ENCODE measurements at regions not wholly inside any gene's neighbourhood (a gene's known extent, or its start where the extent isn't known, plus 50 kb on each side); places are given as distances from the start of the nearest gene placed in this dataset.

DNA sequence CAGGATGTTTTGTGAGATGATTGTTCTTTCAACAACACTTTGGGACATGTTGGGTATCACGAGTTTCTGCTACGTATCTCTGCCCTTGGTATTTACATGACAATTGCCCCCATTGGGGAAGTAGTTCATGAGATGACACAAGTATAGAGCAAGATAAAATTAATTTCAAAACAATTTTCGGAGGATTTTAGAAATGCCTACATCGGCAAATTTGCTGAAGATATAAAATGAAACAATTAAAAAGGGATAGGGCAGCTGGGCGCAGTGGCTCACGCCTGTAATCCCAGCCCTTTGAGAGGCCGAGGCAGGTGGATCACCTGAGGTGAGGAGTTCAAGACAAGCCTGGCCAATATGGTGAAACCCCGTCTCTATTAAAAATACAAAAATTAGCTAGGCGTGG, 371.7 kb downstream of the INHBA start:
- no peaks in the 10 kb centered on the region for H3K27me3 Mint-ChIP-seq
- no peak for DNase-seq
- H3K4me1 Mint-ChIP-seq (ENCODE audit: low read depth): no peaks in the 10 kb centered on the region
- H3K9me3 Mint-ChIP-seq: peaks cover 8% of the 10 kb centered on the region
- POLR2A ChIA-PET: no interaction called here
- no peak overlapping the region for H3K4me3 Mint-ChIP-seq
- H3K36me3 Mint-ChIP-seq: no peaks in the 10 kb centered on the region
- CTCF ChIA-PET: no interaction called here
- intact Hi-C loops (cut with micrococcal nuclease): no loop called here
- H3K27ac Mint-ChIP-seq: no peak overlapping the region

DNA sequence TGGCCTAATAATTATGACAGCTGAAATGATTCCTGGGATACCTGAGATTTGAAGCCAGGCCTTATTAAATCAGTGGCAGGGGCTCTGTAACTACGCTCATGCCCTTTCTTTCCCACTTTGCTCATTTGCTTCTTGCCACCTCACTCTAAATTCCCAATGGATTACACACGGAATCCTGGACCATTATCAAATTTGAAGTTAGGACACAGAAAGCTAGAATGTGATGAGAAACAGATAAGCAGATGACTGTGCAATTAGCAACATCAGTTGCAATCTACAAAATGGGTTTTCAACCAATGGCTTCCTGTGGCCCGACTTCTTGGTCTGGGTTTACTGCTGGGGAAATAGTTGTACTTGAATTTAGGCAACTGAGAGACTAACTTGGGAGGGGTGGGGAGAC, 374.3 kb downstream of the INHBA start:
- intact Hi-C loops (cut with micrococcal nuclease): no loop called here
- DNase-seq: no peak
- Mint-ChIP-seq H3K36me3 (no peaks in the 10 kb centered on the region), H3K27me3 (no peaks in the 10 kb centered on the region), H3K9me3 (peaks cover 8% of the 10 kb centered on the region), H3K4me1 (ENCODE audit: low read depth) (no peaks in the 10 kb centered on the region), H3K4me3 (no peak overlapping the region), H3K27ac (no peak overlapping the region)
- ChIA-PET POLR2A (no interaction called here), CTCF (no interaction called here)

DNA sequence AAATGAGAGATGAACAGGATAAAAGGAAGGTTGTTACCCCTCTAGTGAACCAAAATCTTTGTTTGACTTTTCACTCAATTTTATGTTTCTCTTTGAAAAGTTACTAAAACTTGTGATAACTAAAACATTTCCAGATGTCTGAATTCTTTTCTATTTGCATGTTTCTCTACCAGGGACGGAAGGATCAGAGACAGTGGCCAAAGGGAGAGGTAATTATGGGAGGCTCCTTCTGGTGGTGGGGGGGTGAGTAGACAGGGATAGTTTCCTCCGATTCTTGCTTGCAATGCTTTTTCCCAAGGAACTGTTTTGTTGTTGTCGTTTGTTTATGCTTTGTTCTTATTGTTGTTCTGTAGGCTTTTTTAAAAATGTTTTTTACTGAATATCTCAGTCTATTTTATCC, 374.8 kb downstream of the INHBA start:
- H3K4me3 Mint-ChIP-seq: no peak overlapping the region
- no peak overlapping the region for H3K27ac Mint-ChIP-seq
- intact Hi-C loops (cut with micrococcal nuclease): no loop called here
- ChIA-PET CTCF (no interaction called here), POLR2A (no interaction called here)
- H3K36me3 Mint-ChIP-seq: no peaks in the 10 kb centered on the region
- peaks cover 8% of the 10 kb centered on the region for H3K9me3 Mint-ChIP-seq
- H3K4me1 Mint-ChIP-seq (ENCODE audit: low read depth): no peaks in the 10 kb centered on the region
- no peaks in the 10 kb centered on the region for H3K27me3 Mint-ChIP-seq
- DNase-seq: no peak

DNA sequence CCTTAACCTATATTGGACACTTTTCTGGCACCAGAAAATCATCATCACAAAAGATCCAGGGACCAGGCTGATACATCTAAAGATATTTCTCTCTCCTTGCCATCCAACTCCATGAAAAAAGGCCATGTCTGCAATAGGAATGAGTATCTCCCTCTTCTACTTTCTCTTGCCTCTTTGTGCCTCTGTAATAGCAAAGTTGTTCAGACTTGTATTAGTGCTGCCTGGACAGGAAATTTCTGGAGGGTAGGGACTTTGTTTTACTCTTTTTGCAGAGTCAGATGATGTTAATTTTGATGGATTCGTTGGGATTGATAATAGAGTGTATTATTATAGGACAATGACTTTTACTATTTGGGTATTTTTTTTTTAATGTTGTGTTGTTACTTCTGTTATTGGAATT, 376.3 kb downstream of the INHBA start:
- Mint-ChIP-seq H3K9me3 (peaks cover 8% of the 10 kb centered on the region), H3K27me3 (no peaks in the 10 kb centered on the region), H3K36me3 (no peaks in the 10 kb centered on the region), H3K4me1 (ENCODE audit: low read depth) (no peaks in the 10 kb centered on the region), H3K27ac (no peak overlapping the region), H3K4me3 (no peak overlapping the region)
- no peak for DNase-seq
- intact Hi-C loops (cut with micrococcal nuclease): no loop called here
- CTCF ChIA-PET: no interaction called here
- POLR2A ChIA-PET: no interaction called here

DNA sequence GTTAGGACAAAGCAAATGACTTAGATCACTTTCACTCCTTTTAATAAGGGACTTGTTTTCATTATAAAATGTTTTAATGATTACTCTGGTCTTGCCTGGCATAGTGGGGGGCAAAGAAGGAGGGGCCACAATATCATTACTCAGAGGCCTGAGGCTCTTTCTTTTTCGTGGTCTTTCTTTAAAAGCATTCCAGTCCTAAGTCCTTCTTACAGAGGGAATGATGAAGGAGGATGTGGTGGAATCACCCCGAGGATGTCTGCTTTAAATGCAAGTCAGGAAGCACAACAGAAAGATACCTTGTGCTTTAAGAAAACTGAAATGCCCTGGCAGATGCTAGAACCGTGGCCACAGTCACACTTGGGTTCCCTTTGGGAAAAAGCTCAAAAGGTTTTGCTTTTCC, 379.1 kb downstream of the INHBA start:
- CTCF ChIA-PET: no interaction called here
- H3K4me3 Mint-ChIP-seq: no peak overlapping the region
- H3K27ac Mint-ChIP-seq: no peak overlapping the region
- intact Hi-C loops (cut with micrococcal nuclease): no loop called here
- H3K36me3 Mint-ChIP-seq: no peaks in the 10 kb centered on the region
- POLR2A ChIA-PET: no interaction called here
- peaks cover 5% of the 10 kb centered on the region for H3K9me3 Mint-ChIP-seq
- no peaks in the 10 kb centered on the region for H3K4me1 Mint-ChIP-seq (ENCODE audit: low read depth)
- DNase-seq: no peak
- H3K27me3 Mint-ChIP-seq: no peaks in the 10 kb centered on the region

DNA sequence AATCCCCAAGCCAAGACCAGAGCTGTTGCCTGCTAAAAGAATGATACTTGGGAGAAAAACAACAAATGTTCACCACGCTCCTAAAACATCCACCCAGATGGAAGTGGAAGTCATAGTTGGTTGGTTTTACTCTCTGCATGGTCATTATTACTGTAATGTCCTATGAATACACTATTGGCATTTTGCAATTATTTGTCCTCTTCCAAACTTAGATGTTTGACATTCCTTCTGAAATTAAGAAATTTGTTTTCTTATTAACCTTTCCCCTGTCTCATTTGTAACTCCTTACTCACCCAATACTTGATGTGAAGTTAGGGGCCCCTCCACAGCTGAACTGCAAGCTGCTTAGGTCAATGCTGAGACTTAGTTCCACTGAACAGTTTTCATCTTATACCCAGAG, 383.3 kb downstream of the INHBA start:
- Mint-ChIP-seq H3K4me3 (no peak overlapping the region), H3K27me3 (no peaks in the 10 kb centered on the region), H3K27ac (no peak overlapping the region), H3K4me1 (ENCODE audit: low read depth) (no peaks in the 10 kb centered on the region), H3K36me3 (no peaks in the 10 kb centered on the region), H3K9me3 (peaks cover 19% of the 10 kb centered on the region)
- CTCF ChIA-PET: no interaction called here
- POLR2A ChIA-PET: no interaction called here
- DNase-seq: no peak
- intact Hi-C loops (cut with micrococcal nuclease): no loop called here

DNA sequence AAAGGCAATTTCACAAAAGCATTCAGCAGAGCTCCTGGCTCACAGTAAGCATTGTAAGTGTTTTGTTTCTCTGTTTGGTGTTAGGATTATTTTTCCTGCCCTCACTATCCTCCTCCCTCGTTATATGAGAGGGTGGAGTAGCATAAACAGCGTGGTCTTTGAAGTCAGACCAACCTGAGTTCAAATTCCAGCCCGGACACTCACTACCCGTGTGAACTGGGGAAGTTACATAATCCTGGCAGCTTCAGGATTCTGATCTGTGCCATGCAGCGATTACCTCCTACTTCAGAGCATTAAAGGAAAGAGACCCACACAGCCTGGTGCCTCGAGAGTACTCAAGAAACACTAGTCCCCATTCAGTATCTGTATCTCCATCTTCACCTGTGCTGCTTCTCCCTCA, 386.5 kb downstream of the INHBA start:
- CTCF ChIA-PET: no interaction called here
- H3K36me3 Mint-ChIP-seq: no peaks in the 10 kb centered on the region
- no peaks in the 10 kb centered on the region for H3K4me1 Mint-ChIP-seq (ENCODE audit: low read depth)

DNA sequence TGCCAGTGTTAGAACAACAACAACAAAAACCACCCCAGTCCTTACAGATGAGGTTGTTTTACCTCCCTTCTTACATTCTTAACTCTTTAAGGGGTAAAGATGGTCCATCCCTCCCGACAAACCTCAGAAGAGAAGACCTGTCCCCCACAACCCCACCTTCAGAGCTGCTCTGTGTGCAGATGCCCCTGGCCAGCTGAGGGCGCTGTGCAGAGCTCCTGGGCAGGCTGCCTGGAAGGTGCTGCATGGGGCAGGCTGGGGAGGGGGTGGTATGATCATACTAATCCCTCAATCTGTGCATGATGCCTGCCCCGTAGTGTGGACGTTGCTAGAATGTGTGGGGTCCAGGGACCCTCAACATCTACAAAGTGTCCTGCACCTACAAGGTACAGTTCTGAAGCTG, 387.1 kb downstream of the INHBA start:
- no peak for DNase-seq
- H3K4me1 Mint-ChIP-seq (ENCODE audit: low read depth): no peaks in the 10 kb centered on the region
- no peaks in the 10 kb centered on the region for H3K36me3 Mint-ChIP-seq
- intact Hi-C loops (cut with micrococcal nuclease): no loop called here
- H3K27ac Mint-ChIP-seq: no peak overlapping the region
- peaks cover 22% of the 10 kb centered on the region for H3K9me3 Mint-ChIP-seq
- no peak overlapping the region for H3K4me3 Mint-ChIP-seq
- no peaks in the 10 kb centered on the region for H3K27me3 Mint-ChIP-seq
- ChIA-PET POLR2A (no interaction called here), CTCF (no interaction called here)

More for the DNA sequence above, 386.5 kb downstream of the INHBA start:
- Mint-ChIP-seq H3K4me3 (no peak overlapping the region), H3K9me3 (peaks cover 21% of the 10 kb centered on the region), H3K27ac (no peak overlapping the region), H3K27me3 (no peaks in the 10 kb centered on the region)
- no peak for DNase-seq
- intact Hi-C loops (cut with micrococcal nuclease): no loop called here
- POLR2A ChIA-PET: no interaction called here

DNA sequence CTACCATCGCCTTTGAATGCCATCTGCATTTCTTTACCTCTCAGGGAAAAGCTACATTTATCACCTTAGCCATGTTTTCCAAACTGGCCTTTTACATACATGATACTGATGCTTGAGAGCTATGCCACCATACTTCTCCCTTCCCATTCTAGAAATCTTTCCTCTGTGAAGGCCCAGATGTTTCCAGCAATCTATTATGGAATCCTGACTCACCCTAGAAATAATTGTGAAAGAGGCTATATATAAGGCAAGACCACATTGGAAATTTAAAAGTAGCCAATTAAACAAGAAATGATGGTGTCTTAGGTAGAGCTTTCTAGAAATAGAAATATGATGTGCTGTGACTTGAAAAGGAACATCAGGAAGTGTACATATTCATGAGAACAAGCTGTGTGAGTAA, 389.7 kb downstream of the INHBA start:
- Mint-ChIP-seq H3K4me1 (ENCODE audit: low read depth) (no peaks in the 10 kb centered on the region), H3K27ac (no peak overlapping the region), H3K4me3 (no peak overlapping the region), H3K36me3 (no peaks in the 10 kb centered on the region), H3K27me3 (no peaks in the 10 kb centered on the region), H3K9me3 (peaks cover 10% of the 10 kb centered on the region)
- ChIA-PET CTCF (no interaction called here), POLR2A (no interaction called here)
- intact Hi-C loops (cut with micrococcal nuclease): no loop called here
- no peak for DNase-seq

DNA sequence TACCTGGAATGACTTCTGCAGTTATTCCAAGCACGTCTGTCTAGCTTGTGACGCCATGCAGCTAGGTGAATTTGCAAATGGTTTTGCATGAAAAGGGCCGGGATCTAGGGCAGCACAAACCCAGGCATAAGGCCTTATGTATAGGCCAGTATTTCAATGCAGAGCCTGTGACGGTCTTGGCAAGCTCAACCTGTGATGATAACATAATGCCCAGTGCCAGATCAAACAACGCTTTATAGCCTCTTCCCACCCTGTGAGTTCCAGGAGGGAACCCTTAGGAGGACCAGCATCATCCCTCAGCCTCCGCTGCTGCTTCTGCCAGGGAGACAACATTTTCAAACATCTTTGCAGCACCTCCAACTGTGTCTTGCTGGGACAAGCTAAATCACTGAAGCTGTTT, 390.7 kb downstream of the INHBA start:
- no peaks in the 10 kb centered on the region for H3K27me3 Mint-ChIP-seq
- DNase-seq: no peak
- no peaks in the 10 kb centered on the region for H3K4me1 Mint-ChIP-seq (ENCODE audit: low read depth)
- H3K9me3 Mint-ChIP-seq: peaks cover 8% of the 10 kb centered on the region
- H3K27ac Mint-ChIP-seq: no peak overlapping the region
- ChIA-PET CTCF (no interaction called here), POLR2A (no interaction called here)
- intact Hi-C loops (cut with micrococcal nuclease): no loop called here
- H3K4me3 Mint-ChIP-seq: no peak overlapping the region
- no peaks in the 10 kb centered on the region for H3K36me3 Mint-ChIP-seq

DNA sequence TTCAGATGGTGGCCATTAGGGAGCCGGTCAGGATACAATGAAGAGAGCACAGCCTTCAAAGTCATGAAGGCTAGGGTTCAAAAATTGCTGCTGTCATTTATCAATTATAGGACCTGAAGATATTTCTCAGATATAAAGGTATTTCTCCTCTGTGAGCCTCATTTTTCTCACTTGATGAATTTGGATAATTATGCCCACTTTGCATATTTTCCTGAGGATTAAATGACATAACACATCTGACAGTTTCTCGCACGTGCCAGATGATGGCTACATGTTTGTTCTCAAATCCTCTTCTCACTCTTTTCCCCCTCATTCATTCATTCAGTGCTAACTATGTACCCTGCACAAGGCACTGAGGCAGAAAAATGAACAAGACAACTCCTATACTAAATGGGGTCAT, 391.6 kb downstream of the INHBA start:
- Mint-ChIP-seq H3K4me1 (ENCODE audit: low read depth) (no peaks in the 10 kb centered on the region), H3K27ac (no peak overlapping the region), H3K27me3 (no peaks in the 10 kb centered on the region), H3K36me3 (no peaks in the 10 kb centered on the region), H3K9me3 (peaks cover 8% of the 10 kb centered on the region), H3K4me3 (no peak overlapping the region)
- intact Hi-C loops (cut with micrococcal nuclease): no loop called here
- ChIA-PET POLR2A (no interaction called here), CTCF (no interaction called here)
- DNase-seq: no peak

DNA sequence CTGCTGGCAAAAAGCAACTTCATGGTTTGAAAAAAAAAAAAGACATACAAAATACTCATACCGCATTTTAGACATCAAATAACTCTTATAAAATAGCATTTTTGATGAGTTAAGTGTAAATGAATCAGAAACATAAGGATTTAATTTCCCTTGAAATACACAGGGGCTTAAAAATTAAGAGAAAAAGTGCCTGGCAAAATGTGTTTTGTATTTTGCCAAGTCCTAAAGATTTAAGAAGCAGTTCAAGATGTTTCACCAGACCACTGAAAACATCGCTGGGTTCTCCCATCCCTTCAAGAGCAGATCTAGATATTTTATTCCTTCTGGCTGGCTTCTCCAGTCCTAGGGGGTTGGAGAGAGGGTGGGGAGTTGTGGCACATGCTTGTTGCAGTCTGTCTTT, 396.4 kb downstream of the INHBA start:
- intact Hi-C loops (cut with micrococcal nuclease): no loop called here
- POLR2A ChIA-PET: no interaction called here
- Mint-ChIP-seq H3K4me1 (ENCODE audit: low read depth) (no peaks in the 10 kb centered on the region), H3K36me3 (no peaks in the 10 kb centered on the region), H3K4me3 (no peak overlapping the region), H3K9me3 (peaks cover 5% of the 10 kb centered on the region), H3K27me3 (no peaks in the 10 kb centered on the region), H3K27ac (no peak overlapping the region)
- CTCF ChIA-PET: no interaction called here
- DNase-seq: no peak

DNA sequence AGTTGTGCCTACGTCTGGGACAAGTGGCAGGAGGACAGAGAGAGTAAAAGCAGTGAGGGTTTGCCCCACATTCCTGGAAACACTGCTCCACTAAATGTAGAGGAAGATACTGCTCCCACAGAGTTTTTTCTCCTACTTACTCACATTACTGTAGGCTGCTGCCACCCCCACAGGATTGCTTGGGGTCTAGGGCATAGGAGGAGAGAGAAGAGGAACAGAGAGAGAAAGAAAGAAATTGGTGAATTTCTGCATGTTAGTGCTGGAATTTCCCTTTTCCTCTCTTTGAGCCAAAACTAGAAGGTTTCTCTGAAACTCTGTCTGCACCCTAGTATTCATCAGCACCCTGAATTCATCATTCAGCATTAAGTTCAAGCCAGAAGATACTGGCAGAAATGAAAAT, 397.9 kb downstream of the INHBA start:
- ChIA-PET CTCF (no interaction called here), POLR2A (no interaction called here)
- intact Hi-C loops (cut with micrococcal nuclease): no loop called here
- DNase-seq: no peak
- H3K27ac Mint-ChIP-seq: no peak overlapping the region
- H3K27me3 Mint-ChIP-seq: no peaks in the 10 kb centered on the region
- no peak overlapping the region for H3K4me3 Mint-ChIP-seq
- H3K9me3 Mint-ChIP-seq: peaks cover 5% of the 10 kb centered on the region
- no peaks in the 10 kb centered on the region for H3K4me1 Mint-ChIP-seq (ENCODE audit: low read depth)
- no peaks in the 10 kb centered on the region for H3K36me3 Mint-ChIP-seq

DNA sequence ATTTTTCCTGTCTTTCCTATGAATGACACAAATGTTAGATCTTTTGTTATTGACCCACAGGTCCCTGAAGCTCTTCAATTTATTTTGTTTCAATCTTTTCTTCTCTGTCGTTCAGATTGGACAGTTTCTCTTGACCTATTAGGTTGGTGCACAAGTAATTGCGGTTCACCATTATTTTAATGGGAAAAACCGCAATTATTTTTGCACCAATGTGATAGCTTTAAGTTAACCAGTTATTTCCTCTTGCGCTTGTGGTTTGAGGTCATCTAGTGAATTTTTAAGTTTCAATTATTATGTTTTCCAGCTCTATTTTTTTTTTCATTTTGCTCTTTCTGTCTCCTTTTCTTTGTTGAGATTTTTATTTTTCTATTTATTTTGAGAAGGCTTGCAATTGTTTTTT, 399.2 kb downstream of the INHBA start:
- Mint-ChIP-seq H3K27ac (no peak overlapping the region), H3K36me3 (no peaks in the 10 kb centered on the region), H3K27me3 (no peaks in the 10 kb centered on the region), H3K9me3 (peaks cover 5% of the 10 kb centered on the region), H3K4me1 (ENCODE audit: low read depth) (no peaks in the 10 kb centered on the region), H3K4me3 (no peak overlapping the region)
- intact Hi-C loops (cut with micrococcal nuclease): no loop called here
- no peak for DNase-seq
- ChIA-PET CTCF (no interaction called here), POLR2A (no interaction called here)

All from activated CD4-positive, alpha-beta memory T cell treated with anti-CD3 and anti-CD28 coated beads for 36 hours (primary cell).